Lower leg skin (tissue), 4 donors: ENCODE measurements at regions not wholly inside any gene's neighbourhood (a gene's known extent, or its start where the extent isn't known, plus 50 kb on each side); places are given as distances from the start of the nearest gene placed in this dataset.

Experiments
- DNase-seq, 2 donors: peaks; one replicate each; pipeline ENCODE4 v3.0.0-alpha.2; 2019; ENCODE audit warnings: low spot score in 2 of 2
- H3K4me3 ChIP-seq: fragments of 200-600 bp; sonication (generic); 2 replicates; pipeline ENCODE4 v1.5.1; 2017; ENCODE audit warnings: mild to moderate bottlenecking, low read depth; ENCODE audit not compliant: poor library complexity, severe bottlenecking
- POLR2A ChIP-seq, 2 donors: fragments of 450-650 bp; IDR thresholded peaks; one replicate each; pipeline ENCODE4 v1.6.1; 2016 to 2017; ENCODE audit warnings: antibody characterized with exemption in 2 of 2, mild to moderate bottlenecking in 1 of 2, moderate library complexity in 1 of 2
- WGBS, 2 donors: methylation state at CpG; one replicate each; pipeline ENCODE4 v1.1.5; 2018; 5-methylcytosine and 5-hydroxymethylcytosine counted together
- intact Hi-C: fragments of 100-400 bp; cut with DNase I; formaldehyde crosslinking; loops from one replicate; pipeline ENCODE4 v1.15.0; 2023; ENCODE audit warnings: low total_unique reads
- TF ChIP-seq, protein P1 (sequence below), 3 donors: fragments of 450-650 bp; IDR thresholded peaks; one replicate each; pipeline ENCODE4 v1.5.1; 2016; ENCODE audit warnings: antibody characterized with exemption in 3 of 3, mild to moderate bottlenecking in 3 of 3, moderate library complexity in 2 of 3

DNA sequence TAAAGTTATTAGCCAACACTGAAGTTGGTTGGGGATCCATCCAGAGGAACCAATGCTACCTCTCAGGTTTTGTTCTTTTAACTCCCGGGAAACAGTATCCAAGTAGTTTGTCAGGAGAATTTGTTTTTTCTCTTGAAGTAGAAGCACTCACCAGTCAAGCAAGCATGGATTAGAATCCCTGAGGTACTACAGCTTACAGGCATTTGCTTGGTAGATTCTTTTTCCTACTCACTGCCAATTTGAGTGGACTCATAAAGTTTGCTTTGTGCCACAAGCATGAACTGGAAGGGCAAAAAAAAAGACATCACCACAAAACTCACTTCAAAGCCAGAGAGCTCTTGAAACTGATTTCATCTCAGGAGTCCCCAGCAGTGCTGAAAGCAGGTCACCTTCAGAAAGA is 167.4 kb downstream of the MBOAT1 start:
- no peak for DNase-seq
- TF ChIP-seq, protein P1, sequence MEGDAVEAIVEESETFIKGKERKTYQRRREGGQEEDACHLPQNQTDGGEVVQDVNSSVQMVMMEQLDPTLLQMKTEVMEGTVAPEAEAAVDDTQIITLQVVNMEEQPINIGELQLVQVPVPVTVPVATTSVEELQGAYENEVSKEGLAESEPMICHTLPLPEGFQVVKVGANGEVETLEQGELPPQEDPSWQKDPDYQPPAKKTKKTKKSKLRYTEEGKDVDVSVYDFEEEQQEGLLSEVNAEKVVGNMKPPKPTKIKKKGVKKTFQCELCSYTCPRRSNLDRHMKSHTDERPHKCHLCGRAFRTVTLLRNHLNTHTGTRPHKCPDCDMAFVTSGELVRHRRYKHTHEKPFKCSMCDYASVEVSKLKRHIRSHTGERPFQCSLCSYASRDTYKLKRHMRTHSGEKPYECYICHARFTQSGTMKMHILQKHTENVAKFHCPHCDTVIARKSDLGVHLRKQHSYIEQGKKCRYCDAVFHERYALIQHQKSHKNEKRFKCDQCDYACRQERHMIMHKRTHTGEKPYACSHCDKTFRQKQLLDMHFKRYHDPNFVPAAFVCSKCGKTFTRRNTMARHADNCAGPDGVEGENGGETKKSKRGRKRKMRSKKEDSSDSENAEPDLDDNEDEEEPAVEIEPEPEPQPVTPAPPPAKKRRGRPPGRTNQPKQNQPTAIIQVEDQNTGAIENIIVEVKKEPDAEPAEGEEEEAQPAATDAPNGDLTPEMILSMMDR (IDR thresholded peaks at IDR 0.05), result no peak
- TF ChIP-seq POLR2A (IDR thresholded peaks at IDR 0.05), result no peak
- WGBS, 2 donors, result 87 to 100% methylated on average over 1 of the region's 1 CpG
- intact Hi-C loops, result no loop called here
- no peak overlapping the region for H3K4me3 ChIP-seq
